Lower leg skin (tissue), 3 donors: ENCODE measurements at regions not wholly inside any gene's neighbourhood (a gene's known extent, or its start where the extent isn't known, plus 50 kb on each side); places are given as distances from the start of the nearest gene placed in this dataset.

Experiments
- POLR2A ChIP-seq, 2 donors: fragments of 450-650 bp; IDR thresholded peaks; one replicate each; pipeline ENCODE4 v1.6.1; 2016 to 2017; ENCODE audit warnings: antibody characterized with exemption in 2 of 2, mild to moderate bottlenecking in 1 of 2, moderate library complexity in 1 of 2
- TF ChIP-seq, protein P1 (sequence below), 3 donors: fragments of 450-650 bp; IDR thresholded peaks; one replicate each; pipeline ENCODE4 v1.5.1; 2016; ENCODE audit warnings: antibody characterized with exemption in 3 of 3, mild to moderate bottlenecking in 3 of 3, moderate library complexity in 2 of 3

DNA sequence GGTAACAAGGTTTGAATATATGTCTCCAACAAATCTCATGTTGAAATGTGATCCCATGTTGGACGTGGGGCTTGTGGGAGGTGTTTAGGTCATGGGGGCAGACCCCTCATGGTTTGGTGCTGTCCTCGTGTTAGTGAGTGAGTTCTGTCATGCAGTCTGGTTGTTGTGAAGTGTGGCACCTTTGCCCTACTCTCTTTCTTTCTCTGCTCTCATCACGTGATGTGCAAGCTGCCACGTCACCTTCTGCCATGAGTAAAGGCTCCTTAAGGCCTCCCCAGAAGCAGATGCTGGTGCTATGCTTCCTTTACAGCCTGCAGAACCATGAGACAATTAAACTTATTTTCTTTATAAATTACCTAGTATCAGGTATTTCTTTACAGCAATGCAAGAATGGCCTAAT is 218.3 kb downstream of the NXPE2 start:
- no peak for TF ChIP-seq POLR2A (IDR thresholded peaks at IDR 0.05)
- TF ChIP-seq, protein P1, sequence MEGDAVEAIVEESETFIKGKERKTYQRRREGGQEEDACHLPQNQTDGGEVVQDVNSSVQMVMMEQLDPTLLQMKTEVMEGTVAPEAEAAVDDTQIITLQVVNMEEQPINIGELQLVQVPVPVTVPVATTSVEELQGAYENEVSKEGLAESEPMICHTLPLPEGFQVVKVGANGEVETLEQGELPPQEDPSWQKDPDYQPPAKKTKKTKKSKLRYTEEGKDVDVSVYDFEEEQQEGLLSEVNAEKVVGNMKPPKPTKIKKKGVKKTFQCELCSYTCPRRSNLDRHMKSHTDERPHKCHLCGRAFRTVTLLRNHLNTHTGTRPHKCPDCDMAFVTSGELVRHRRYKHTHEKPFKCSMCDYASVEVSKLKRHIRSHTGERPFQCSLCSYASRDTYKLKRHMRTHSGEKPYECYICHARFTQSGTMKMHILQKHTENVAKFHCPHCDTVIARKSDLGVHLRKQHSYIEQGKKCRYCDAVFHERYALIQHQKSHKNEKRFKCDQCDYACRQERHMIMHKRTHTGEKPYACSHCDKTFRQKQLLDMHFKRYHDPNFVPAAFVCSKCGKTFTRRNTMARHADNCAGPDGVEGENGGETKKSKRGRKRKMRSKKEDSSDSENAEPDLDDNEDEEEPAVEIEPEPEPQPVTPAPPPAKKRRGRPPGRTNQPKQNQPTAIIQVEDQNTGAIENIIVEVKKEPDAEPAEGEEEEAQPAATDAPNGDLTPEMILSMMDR (IDR thresholded peaks at IDR 0.05), result no peak
